ENCODE measurements at regions not wholly inside any gene's neighbourhood (a gene's known extent, or its start where the extent isn't known, plus 50 kb on each side); places are given as distances from the start of the nearest gene placed in this dataset.
A peak's percentile ranks its signal among the peaks of the same experiment; 100 is the strongest.

DNA sequence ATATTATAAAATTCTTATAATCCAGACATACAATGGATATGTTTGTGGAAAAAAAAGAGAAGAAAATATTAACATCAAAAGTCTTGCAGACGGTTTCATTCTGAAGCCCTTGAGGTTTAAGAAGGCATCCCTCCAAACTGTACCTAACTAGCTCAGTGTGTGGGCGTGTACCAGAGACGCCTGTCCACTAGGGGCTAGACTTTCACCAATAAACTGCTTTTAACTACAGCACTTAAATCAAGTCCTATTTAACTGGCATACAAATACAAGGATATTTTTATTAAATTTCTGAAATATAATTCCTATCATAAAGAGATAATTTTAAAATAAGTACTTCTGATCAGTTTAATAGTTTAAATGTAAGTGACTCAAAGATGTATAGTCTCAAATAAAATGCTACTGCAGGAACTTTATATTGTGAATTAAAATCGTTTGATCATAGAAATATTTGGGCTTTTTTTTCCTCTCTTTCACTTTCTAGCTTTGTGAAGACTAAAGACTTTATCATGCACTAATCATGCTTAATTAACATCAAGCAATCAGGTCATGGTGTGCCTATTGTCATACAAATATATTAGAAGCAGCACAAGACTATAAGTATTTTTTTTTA is 437.7 kb downstream of the SATB2 start:
- DNase-seq, result peak; percentile 32

DNA sequence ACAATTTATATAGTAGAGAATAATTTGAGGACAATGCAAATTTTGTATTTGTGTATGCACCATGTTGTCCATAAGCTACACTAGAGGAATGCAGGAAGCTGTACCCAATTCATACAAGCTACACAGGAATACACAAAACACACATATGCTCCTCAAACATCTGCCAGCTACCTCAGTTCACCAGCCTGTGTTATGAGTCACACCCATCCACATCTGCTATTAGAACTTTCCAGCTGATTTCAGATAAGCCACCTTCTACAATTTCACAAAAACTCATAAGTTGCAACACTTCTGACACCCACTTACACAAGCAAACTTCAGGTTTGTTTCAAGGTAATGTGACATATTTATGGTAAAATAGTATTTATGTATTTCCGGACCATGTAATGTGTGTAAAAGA is 438.9 kb downstream of the SATB2 start:
- no peak for DNase-seq

DNA sequence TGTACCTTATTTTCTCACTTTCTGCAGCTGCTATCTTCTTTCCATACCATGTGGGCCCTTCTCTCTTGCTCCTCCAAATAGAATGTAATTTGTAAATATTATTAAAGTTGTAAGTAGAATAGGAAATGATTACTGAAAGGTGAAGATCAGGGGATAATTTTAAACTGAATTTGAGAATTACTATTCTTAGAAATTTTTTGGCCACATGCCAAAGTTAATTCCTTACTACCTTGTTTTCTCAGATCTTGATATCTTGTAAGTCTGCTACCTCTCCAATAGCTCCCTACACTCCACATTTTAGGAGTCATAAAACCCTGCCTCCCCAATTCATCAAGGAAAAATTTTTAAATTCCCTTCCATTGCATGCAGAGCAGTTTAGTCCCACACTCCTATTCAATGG is 442.7 kb downstream of the SATB2 start:
- DNase-seq, result no peak

DNA sequence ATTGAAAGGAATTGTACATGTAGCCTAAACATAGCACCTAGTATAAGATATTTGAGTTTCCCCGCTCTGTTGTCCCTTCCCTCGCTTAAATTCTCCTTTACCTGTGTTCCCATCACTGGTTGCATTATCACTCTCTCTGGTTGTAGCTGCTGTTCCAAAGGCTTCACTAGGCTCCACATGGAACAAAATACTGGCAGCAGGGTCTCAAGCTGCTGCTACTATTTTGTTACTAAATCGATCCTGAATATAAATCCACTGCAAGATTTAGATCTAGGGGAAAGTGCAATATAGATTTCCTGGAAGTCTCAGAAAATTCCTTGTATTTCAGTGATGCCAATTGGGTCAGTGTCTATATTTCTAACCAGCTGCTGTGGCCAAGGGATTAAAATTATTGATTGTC is 443.5 kb downstream of the SATB2 start:
- no peak for DNase-seq

GRCh38 chr2:199011908-199012307 is 445.8 kb downstream of the SATB2 start:
- no peak for DNase-seq

DNA sequence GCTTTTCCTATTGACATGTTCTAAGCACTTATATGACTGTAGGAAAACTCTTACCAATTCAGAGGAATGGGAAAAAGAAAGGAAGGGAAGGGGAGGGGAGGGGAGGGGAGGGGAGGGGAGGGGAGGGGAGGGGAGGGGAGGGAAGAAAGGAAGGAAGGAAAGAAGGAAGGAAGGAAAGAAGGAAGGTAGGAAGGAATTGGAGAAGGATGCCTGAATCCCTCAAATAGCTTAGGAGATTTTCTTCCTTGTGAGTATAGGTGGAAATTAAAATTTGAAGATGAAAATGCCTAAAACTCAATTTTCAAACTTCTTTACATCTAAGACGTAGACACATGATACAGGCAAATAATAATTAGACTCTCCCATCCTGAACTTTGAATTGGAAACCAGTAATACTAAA is 463.1 kb downstream of the SATB2 start:
- DNase-seq, result no peak

DNA sequence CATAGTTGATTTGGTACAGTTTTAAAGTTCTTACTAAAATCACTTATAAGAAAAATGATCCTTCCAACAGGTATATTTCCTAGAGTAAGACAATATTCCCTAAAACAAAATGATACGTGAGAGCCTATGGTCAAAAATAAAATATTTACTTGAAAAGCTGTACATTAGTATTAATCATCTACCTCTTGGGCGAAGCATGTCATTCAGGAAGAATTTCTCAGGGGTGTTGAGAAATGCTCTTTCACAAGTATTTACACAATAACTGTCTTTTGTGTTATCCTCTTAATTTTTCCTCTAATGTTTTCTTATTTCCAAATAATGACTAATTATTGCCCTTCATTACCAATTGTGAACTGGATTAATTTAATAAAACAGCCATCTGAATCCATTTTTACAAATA is 466.3 kb downstream of the SATB2 start:
- no peak for DNase-seq

- no peak for DNase-seq
Observed at GRCh38 chr2:198975779-198976178, 482.0 kb downstream of the SATB2 start.

DNA sequence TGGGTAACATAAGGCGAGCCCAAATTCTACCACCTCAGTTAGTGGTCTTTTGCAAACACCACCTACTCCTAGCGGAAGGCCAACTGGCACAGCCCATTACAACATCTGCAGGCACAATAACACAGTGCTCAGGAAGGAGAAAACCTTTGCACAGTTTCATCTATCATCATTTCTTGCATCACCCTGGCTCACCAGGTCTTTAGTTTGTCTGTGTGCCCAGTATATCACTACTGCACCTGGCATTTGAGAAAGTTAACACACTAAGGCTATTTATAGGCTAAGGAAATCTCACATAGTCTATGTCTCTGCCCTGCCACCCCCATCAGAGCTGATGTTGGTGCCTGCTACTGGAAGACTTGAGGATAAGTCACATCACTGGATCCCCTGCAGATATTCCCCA is 484.0 kb downstream of the SATB2 start:
- DNase-seq, result no peak

- DNase-seq, result no peak
Observed at GRCh38 chr2:198973181-198973580, 484.6 kb downstream of the SATB2 start.

DNA sequence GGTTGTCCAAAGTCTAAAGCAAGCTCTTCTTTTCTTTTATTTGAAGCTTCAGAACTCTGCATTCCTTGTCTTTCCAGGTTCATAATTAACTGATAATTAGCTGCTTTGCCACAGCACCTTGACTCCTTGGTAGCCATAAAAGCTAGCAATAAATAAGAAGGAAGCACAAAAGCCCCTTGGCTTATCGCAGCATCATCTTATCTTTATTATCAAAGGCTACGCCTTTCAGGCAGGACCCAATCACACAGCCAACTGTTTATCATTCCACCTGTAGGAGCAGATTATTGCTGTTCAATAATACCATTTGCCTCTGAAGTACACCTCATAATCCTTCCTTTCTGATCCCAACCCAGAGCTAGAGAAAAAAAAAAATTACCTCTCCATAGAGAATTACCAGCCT is 489.2 kb downstream of the SATB2 start:
- no peak for DNase-seq

DNA sequence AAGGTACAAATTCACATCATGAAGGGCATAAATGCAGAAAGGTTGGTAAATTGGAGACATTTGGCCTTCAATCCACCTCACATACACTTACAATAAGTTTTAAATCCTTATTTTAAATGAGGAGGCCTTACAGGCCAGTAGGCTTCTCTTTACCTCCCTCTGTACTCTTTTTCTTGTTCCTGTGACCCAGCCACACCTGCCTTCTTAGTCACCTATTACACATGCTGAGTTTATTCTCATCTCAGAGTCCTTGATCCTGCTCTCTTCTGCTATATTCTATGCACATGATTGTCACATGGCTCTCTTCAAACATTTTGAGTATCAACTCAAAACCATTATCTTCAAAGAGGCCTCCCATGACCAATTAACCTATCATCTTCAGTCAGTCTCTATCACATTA is 491.5 kb downstream of the SATB2 start:
- no peak for DNase-seq

DNA sequence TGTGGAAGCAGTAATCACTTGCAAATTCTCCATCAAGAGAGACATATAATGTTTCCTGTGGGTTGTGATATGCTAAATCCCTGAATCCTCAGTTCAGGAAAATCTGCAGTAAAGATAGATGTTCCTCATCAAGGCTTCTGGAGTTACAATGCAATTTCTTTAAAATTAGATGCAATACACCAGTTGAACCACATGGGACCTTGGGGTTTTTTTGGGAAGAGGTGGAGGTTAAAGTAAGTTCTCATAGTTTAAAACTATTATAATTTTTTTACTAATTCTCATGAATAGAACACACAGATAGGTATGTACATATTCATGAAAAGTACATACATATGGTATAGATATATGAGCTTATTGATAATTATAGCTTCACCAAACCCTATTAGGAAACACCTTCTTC is 496.2 kb downstream of the SATB2 start:
- no peak for DNase-seq

GRCh38 chr2:198957181-198957580 is 500.6 kb downstream of the SATB2 start:
- no peak for DNase-seq

DNA sequence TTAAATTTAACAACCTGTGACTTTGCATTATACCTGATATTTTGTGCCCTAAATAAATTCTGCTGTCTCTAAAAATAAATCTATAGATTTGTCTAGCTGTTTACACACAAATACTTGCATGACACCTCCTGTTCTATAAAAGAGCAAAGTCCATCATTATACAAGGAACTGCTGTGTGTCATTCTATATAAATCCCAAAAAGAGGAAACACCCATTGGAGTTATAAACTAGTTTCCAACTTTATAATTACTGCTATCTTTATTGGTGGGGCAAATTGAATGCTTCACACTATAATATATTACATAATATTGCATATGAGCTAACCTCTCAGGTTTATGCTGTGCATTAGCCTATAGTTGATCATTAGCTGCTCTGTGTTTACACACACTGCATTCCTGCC is 504.4 kb downstream of the SATB2 start:
- no peak for DNase-seq

DNA sequence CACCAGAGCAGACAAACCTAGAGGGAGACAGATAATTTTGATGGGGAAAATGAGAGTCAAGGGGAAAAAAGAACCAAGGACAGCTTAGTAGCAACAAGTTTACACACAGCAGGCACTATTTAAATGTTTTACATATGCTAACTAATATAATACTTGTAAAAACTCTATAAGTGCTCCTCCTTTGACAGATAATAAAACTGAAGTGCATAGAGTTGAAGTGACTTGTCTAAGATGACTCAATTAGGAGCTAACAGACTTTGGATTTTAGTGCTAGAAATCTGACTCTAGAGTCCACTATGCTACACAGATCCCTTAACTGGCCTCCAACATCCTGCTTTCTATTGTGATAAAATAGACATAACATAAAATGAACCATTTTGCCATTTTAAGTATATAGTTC is 506.9 kb downstream of the SATB2 start:
- DNase-seq, result no peak

DNA sequence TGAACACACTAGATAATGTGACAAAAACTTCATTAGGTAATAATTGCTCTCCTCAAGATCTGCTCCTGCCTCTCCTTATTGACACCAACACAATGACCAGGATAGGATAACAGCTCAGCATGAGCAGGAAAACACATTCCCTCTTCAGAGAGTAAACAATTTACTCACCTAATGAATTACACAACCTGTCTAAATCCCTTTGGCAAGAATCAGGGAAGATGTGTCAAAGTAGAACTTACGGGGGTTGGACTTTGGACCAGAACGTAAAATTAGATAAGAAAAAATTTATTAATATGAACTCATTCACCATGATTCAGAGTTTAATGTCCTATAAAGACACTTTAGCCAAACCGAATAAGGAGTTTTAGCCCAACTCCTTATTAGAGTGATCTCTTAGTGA is 512.2 kb downstream of the SATB2 start:
- no peak for DNase-seq

DNA sequence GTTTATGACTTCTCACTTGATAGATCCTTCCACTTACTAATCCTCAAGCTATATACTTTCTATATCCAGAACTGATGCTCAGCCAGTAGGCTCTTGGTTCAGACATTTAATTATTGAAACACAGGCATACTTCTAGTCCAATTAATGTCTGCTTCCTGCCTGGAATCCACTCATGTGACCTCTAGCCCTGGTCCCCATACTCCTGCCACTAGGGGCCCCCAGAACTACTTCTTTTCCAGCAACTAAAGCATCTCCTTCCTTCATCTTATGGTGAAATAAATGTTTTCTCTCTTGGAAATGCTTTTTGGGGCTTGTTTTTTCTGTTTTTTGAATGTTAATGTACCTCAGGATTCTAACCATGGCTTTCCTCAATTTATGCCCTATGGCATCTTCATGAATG is 527.6 kb downstream of the SATB2 start:
- DNase-seq, result no peak

DNA sequence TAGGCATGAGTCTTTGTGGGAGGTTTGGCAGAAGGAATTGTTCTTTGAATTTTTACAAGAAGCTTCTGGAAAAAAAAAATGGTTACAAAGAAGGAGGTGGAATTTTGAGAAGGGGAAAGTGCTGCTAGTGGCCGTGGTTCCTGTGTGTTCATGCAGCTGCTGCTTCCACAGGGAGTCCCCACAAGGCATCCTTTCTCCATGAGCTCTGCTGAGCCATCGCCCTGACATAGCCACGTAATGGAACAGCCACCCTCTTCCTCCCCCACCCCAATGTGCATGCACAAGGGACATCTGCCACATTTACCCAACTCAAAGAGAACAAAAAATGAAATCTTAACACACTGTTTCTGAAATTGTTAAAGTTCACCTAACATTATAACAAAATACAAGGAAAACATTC is 529.7 kb downstream of the SATB2 start:
- no peak for DNase-seq

GRCh38 chr2:198917926-198918720 is 539.6 kb downstream of the SATB2 start:
- DNase-seq, result no peak

DNA sequence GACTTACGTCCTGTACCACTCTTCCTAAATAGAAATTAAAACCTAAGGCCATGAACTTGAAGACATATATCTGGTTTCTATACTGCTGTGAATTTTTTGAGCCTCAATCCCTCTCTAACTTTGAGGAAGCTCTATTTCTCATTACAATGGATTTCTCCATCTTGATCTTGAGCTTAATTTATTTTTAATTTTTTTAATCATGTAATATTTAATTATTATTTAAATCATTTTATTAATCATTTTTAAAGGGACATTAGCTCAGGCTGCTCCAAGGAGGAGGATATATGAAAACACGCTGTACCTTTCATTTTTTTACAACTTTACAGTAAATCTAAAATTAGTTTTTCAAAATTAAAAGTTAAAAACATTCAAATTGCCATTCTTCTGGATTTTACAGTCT is 540.5 kb downstream of the SATB2 start:
- DNase-seq, result no peak

GRCh38 chr2:198916548-198917080 is 541.1 kb downstream of the SATB2 start:
- DNase-seq, result peak; percentile 84

DNA sequence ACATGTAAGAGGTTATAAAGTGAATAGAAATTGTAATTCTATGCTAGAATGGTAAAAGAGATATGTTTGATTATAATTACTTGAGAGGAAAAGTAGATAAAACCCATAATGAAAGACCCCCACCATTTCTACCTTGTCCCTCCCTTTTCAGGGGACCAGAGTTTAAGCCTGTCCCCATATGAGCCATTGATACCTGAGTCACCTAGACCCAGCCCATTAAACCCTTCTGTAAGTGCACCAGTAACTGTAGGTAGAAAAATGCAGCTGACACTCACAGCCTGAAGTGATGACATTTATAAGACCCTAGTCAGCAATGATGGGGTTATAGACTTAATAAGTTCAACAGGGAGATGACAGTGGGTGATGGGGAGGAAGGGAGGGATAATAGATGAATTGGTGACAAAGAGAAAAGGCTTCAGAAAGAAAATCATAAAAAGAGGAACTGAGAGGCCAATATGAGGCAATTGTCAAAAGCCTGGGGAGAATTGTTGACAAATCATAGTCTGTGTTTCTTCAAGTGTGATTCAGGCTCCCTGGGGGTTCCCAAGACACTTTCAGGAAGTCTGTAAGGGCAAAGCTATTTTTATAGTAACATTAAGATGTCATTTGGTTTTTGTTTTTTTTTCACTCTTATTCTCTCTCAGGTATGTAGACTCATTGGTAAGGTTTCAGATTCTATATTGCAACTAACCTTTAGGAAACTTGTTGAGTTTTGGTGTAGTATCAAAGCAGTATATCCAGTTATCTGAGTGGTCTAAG is 544.2 kb downstream of the SATB2 start:
- no peak for DNase-seq
